Osteocyte (in vitro differentiated cells): ENCODE measurements at regions not wholly inside any gene's neighbourhood (a gene's known extent, or its start where the extent isn't known, plus 50 kb on each side); places are given as distances from the start of the nearest gene placed in this dataset.

Experiments used
- DNase-seq: peaks from one replicate; pipeline ENCODE4 v3.0.0; 2021; ENCODE audit warnings: mixed read lengths; ENCODE audit not compliant: unreplicated experiment; ENCODE audit errors: extremely low spot score
- H3K27ac Mint-ChIP-seq: one replicate; pipeline ENCODE4 v1.8.0; 2021; ENCODE audit warnings: mild to moderate bottlenecking, mixed read lengths; ENCODE audit not compliant: unreplicated experiment
- H3K27me3 Mint-ChIP-seq: one replicate; pipeline ENCODE4 v1.8.0; 2021; ENCODE audit warnings: mixed read lengths; ENCODE audit not compliant: unreplicated experiment
- H3K36me3 Mint-ChIP-seq: one replicate; pipeline ENCODE4 v1.8.0; 2021; ENCODE audit warnings: mixed read lengths; ENCODE audit not compliant: unreplicated experiment
- H3K4me1 Mint-ChIP-seq: one replicate; pipeline ENCODE4 v1.8.0; 2021; ENCODE audit warnings: mixed read lengths; ENCODE audit not compliant: unreplicated experiment
- H3K4me3 Mint-ChIP-seq: one replicate; pipeline ENCODE4 v1.8.0; 2021; ENCODE audit warnings: mild to moderate bottlenecking, moderate library complexity, mixed read lengths; ENCODE audit not compliant: unreplicated experiment
- H3K9me3 Mint-ChIP-seq: one replicate; pipeline ENCODE4 v1.8.0; 2021; ENCODE audit warnings: mixed read lengths; ENCODE audit not compliant: unreplicated experiment
- CTCF ChIP-seq: fragments of 200-600 bp; sonication (generic); IDR thresholded peaks from 2 replicates; pipeline ENCODE4 v1.5.0; 2021; ENCODE audit warnings: antibody characterized with exemption, mild to moderate bottlenecking, moderate library complexity

- H3K4me3 Mint-ChIP-seq = no peak overlapping the region
- H3K27me3 Mint-ChIP-seq = no peaks in the 10 kb centered on the region
- no peaks in the 10 kb centered on the region for H3K4me1 Mint-ChIP-seq
- peaks cover 4% of the 10 kb centered on the region for H3K9me3 Mint-ChIP-seq
- no peak for TF ChIP-seq CTCF
- DNase-seq = no peak
- H3K27ac Mint-ChIP-seq = no peak overlapping the region
- H3K36me3 Mint-ChIP-seq = no peaks in the 10 kb centered on the region
Measured at GRCh38 chr3:26550413-26550812, 72.2 kb upstream of the LRRC3B start.

GRCh38 chr3:26556637-26557036, 65.9 kb upstream of the LRRC3B start:
- Mint-ChIP-seq H3K27me3 (no peaks in the 10 kb centered on the region), H3K9me3 (peaks cover 4% of the 10 kb centered on the region), H3K36me3 (no peaks in the 10 kb centered on the region), H3K27ac (no peak overlapping the region), H3K4me3 (no peak overlapping the region), H3K4me1 (no peaks in the 10 kb centered on the region)
- no peak for DNase-seq
- TF ChIP-seq CTCF = no peak

GRCh38 chr3:26558257-26558656, 64.3 kb upstream of the LRRC3B start:
- H3K9me3 Mint-ChIP-seq = peaks cover 4% of the 10 kb centered on the region
- H3K27me3 Mint-ChIP-seq = no peaks in the 10 kb centered on the region
- no peaks in the 10 kb centered on the region for H3K4me1 Mint-ChIP-seq
- no peak overlapping the region for H3K4me3 Mint-ChIP-seq
- no peak for DNase-seq
- no peak for TF ChIP-seq CTCF
- H3K27ac Mint-ChIP-seq = no peak overlapping the region
- H3K36me3 Mint-ChIP-seq = no peaks in the 10 kb centered on the region

- Mint-ChIP-seq H3K4me3 (no peak overlapping the region), H3K9me3 (no peaks in the 10 kb centered on the region), H3K27ac (no peak overlapping the region), H3K36me3 (no peaks in the 10 kb centered on the region), H3K4me1 (no peaks in the 10 kb centered on the region), H3K27me3 (no peaks in the 10 kb centered on the region)
- DNase-seq = no peak
- no peak for TF ChIP-seq CTCF
Measured at GRCh38 chr3:26559227-26559626, 63.3 kb upstream of the LRRC3B start.

- Mint-ChIP-seq H3K27me3 (no peaks in the 10 kb centered on the region), H3K4me1 (no peaks in the 10 kb centered on the region), H3K36me3 (no peaks in the 10 kb centered on the region), H3K27ac (no peak overlapping the region), H3K4me3 (no peak overlapping the region), H3K9me3 (no peaks in the 10 kb centered on the region)
- TF ChIP-seq CTCF = no peak
- DNase-seq = no peak
Measured at GRCh38 chr3:26560081-26560480, 62.5 kb upstream of the LRRC3B start.
